HepG2 (cell line): ENCODE measurements at regions not wholly inside any gene's neighbourhood (a gene's known extent, or its start where the extent isn't known, plus 50 kb on each side); places are given as distances from the start of the nearest gene placed in this dataset.

Experiments used
- ATAC-seq: fragments of 200-7000 bp; cut with Tn5 transposase; 3 replicates; pipeline ENCODE4 v1.9.1; 2020; ENCODE audit warnings: mild to moderate bottlenecking, moderate library complexity
- BruUV-seq: library from RNA; stranded (reverse); fragments of 400-500 nt; replicated peaks from 2 replicates; lab custom pipeline; 2021; lab: Mats Ljungman, UMichigan
- CTCF ChIA-PET: fragments of 300-600 bp; formaldehyde crosslinking; extraction: SDS; loops from one replicate; lab custom pipeline; 2021; ENCODE audit warnings: low total read pairs, inconsistent platforms, low intra/inter-chr PET ratio; lab: Yijun Ruan, JAX
- POLR2A ChIA-PET: fragments of 350-600 bp; sonication (Branson Sonifier 250); formaldehyde crosslinking; loops from one replicate; lab custom pipeline; 2020; ENCODE audit warnings: antibody characterized with exemption, inconsistent platforms; lab: Yijun Ruan, JAX
- DNase-seq: peaks from one replicate; pipeline ENCODE4 v3.0.0-alpha.2; 2015; ENCODE audit warnings: low spot score
- FAIRE-seq: peaks from 3 replicates; lab custom pipeline; 2011; peaks lifted over from hg19 to GRCh38; lab: Jason Lieb, UNC
- H2AFZ ChIP-seq: one replicate; pipeline ENCODE4 v1.6.1; 2011; ENCODE audit warnings: low read length, inconsistent platforms
- H3K27ac ChIP-seq: fragments of 300-600 bp; 3 replicates; pipeline ENCODE4 v1.8.0; 2011; ENCODE audit warnings: mixed run types, mild to moderate bottlenecking, mixed read lengths, low read length, inconsistent platforms; ENCODE audit not compliant: insufficient read depth; ENCODE audit errors: extremely low read length
- H3K27me3 ChIP-seq, 2 experiments: fragments of 200-600 bp in 1 of 2; 2 replicates in 1 of 2; 3 replicates in 1 of 2; pipeline versions ENCODE4 v1.6.0 to v1.8.0; 2011; ENCODE audit warnings: low read length in 2 of 2, mild to moderate bottlenecking in 2 of 2, moderate library complexity in 2 of 2, inconsistent platforms in 1 of 2; ENCODE audit not compliant: insufficient read depth in 2 of 2, control insufficient read depth in 1 of 2
- H3K36me3 ChIP-seq, 2 experiments: fragments of 200-600 bp in 1 of 2; replicated peaks in 1 of 2; 2 replicates in 1 of 2; 3 replicates in 1 of 2; pipeline versions ENCODE4 v1.5.1 to v1.8.0; 2011; ENCODE audit warnings: low read length in 2 of 2, inconsistent platforms in 1 of 2; ENCODE audit not compliant: insufficient read depth in 2 of 2, control insufficient read depth in 1 of 2
- H3K4me1 ChIP-seq: 2 replicates; pipeline ENCODE4 v1.5.1; 2012; ENCODE audit warnings: low read length, inconsistent platforms; ENCODE audit not compliant: insufficient read depth
- H3K4me2 ChIP-seq: 2 replicates; pipeline ENCODE4 v1.6.0; 2011; ENCODE audit warnings: low read depth, low read length, inconsistent platforms
- H3K4me3 ChIP-seq, 3 experiments: fragments of 200-600 bp in 1 of 3; sonication (generic), shearing (Covaris generic) in 1 of 3; replicated peaks in 1 of 3; 2 replicates each; pipeline ENCODE4 v1.5.1; 2011 to 2016; ENCODE audit warnings: low read length in 3 of 3, inconsistent platforms in 2 of 3, low read depth in 2 of 3, mild to moderate bottlenecking in 2 of 3, control low read depth in 1 of 3, mixed read lengths in 1 of 3; ENCODE audit not compliant: insufficient read depth in 1 of 3
- H3K79me2 ChIP-seq: one replicate; pipeline ENCODE4 v1.6.1; 2011; ENCODE audit warnings: low read length, inconsistent platforms; ENCODE audit not compliant: insufficient read depth
- H3K9ac ChIP-seq: 2 replicates; pipeline ENCODE4 v1.6.0; 2011; ENCODE audit warnings: mild to moderate bottlenecking, low read depth, low read length, inconsistent platforms; ENCODE audit not compliant: insufficient read depth
- H3K9me3 ChIP-seq: 2 replicates; pipeline ENCODE4 v1.5.1; 2012; ENCODE audit warnings: mild to moderate bottlenecking, low read length
- H4K20me1 ChIP-seq: 2 replicates; pipeline ENCODE4 v1.6.0; 2011; ENCODE audit warnings: inconsistent platforms, mild to moderate bottlenecking, low read length, moderate library complexity; ENCODE audit not compliant: insufficient read depth
- CHCHD3 ChIP-seq: sonication (generic); formaldehyde crosslinking; IDR thresholded peaks from 2 replicates; pipeline ENCODE4 v1.8.0; 2022; ENCODE audit warnings: mild to moderate bottlenecking, missing genetic modification reagents, moderate library complexity
- CTCF ChIP-seq: sonication (generic); formaldehyde crosslinking; IDR thresholded peaks from 2 replicates; pipeline ENCODE4 v1.5.0; 2020; ENCODE audit warnings: mild to moderate bottlenecking, missing genetic modification reagents, moderate library complexity
- FIP1L1 ChIP-seq: fragments of 200-400 bp; formaldehyde crosslinking; IDR thresholded peaks from 2 replicates; pipeline ENCODE4 v1.6.1; 2018; ENCODE audit warnings: low read depth, mild to moderate bottlenecking, low read length, moderate library complexity, borderline replicate concordance; ENCODE audit not compliant: insufficient read depth
- GABPA ChIP-seq, 2 experiments: IDR thresholded peaks; 2 replicates each; pipeline ENCODE4 v1.6.1; 2011 to 2016; ENCODE audit warnings: low read depth in 2 of 2, low read length in 1 of 2, missing biosample characterization in 1 of 2, missing genetic modification characterization in 1 of 2
- HOXA7 ChIP-seq: sonication (generic); formaldehyde crosslinking; IDR thresholded peaks from 2 replicates; pipeline ENCODE4 v1.8.1; 2022; ENCODE audit warnings: mild to moderate bottlenecking, missing genetic modification reagents, moderate library complexity
- MAX ChIP-seq: IDR thresholded peaks from 2 replicates; pipeline ENCODE4 v1.6.1; 2012; ENCODE audit warnings: inconsistent platforms
- NR1H2 ChIP-seq: sonication (generic); formaldehyde crosslinking; IDR thresholded peaks from 2 replicates; pipeline ENCODE4 v1.8.1; 2022; ENCODE audit warnings: low read depth, missing genetic modification reagents, borderline replicate concordance
- SYNCRIP ChIP-seq: fragments of 200-400 bp; formaldehyde crosslinking; IDR thresholded peaks from 2 replicates; pipeline ENCODE4 v1.6.1; 2018; ENCODE audit warnings: mild to moderate bottlenecking, low read depth, low read length; ENCODE audit not compliant: insufficient read depth
- THAP9 ChIP-seq: sonication (generic); formaldehyde crosslinking; IDR thresholded peaks from 2 replicates; pipeline ENCODE4; 2020; ENCODE audit warnings: missing genetic modification reagents, mild to moderate bottlenecking, borderline replicate concordance
- ZBED4 ChIP-seq: sonication (generic); formaldehyde crosslinking; IDR thresholded peaks from 2 replicates; pipeline ENCODE4 v1.4.0; 2020; ENCODE audit warnings: missing genetic modification reagents, borderline replicate concordance
- ZFX ChIP-seq: sonication (generic); formaldehyde crosslinking; IDR thresholded peaks from 2 replicates; pipeline ENCODE4 v1.4.0; 2020; ENCODE audit warnings: mild to moderate bottlenecking, low read depth, missing genetic modification reagents, moderate library complexity
- ZNF550 ChIP-seq: sonication (generic); formaldehyde crosslinking; IDR thresholded peaks from 2 replicates; pipeline ENCODE4 v1.4.0; 2020; ENCODE audit warnings: mild to moderate bottlenecking, missing genetic modification reagents, borderline replicate concordance
- ZSCAN22 ChIP-seq: sonication (generic); formaldehyde crosslinking; IDR thresholded peaks from 2 replicates; pipeline ENCODE4 v1.4.0; 2020; ENCODE audit warnings: mild to moderate bottlenecking, missing genetic modification reagents
- in situ Hi-C: cut with HindIII; loops from 2 replicates; pipeline ENCODE4 v1.10.0; 2017; ENCODE audit warnings: low pct_unique_long_range_greater_than_20kb; ENCODE audit not compliant: extremely low pct_ligation_motif_present
- intact Hi-C: fragments of 100-400 bp; cut with micrococcal nuclease; formaldehyde crosslinking; loops from one replicate; pipeline ENCODE4 v1.10.0; 2022; ENCODE audit not compliant: unreplicated experiment

- TF ChIP-seq CTCF (CRISPR knock-in tag) (peak; percentile 14; the same call in 1 of the 2 replicates), CHCHD3 (CRISPR knock-in tag) (no peak), SYNCRIP (no peak), HOXA7 (CRISPR knock-in tag) (no peak), ZNF550 (CRISPR knock-in tag) (no peak), ZSCAN22 (CRISPR knock-in tag) (no peak), GABPA (IDR thresholded peaks at IDR 0.05; ENCODE audit: low read depth, low read length) (no peak), GABPA (CRISPR knock-in tag; IDR thresholded peaks at IDR 0.05; ENCODE audit: low read depth) (no peak)
- TF ChIP-seq, all 625 proteins: peak for 3
Observed at GRCh38 chr12:83389237-83389996, 702.7 kb downstream of the TMTC2 start (continued).

- POLR2A ChIA-PET = no interaction called here
- Histone ChIP-seq H3K9ac (no peak overlapping the region), H2AFZ (no peak overlapping the region), H3K4me3 (no peak overlapping the region), H3K36me3 (no peaks in the 10 kb centered on the region), H3K9me3 (peaks cover 64% of the 10 kb centered on the region), H3K27me3 (no peaks in the 10 kb centered on the region), H4K20me1 (no peaks in the 10 kb centered on the region), H3K79me2 (no peaks in the 10 kb centered on the region), H3K4me2 (no peak overlapping the region), H3K4me1 (no peaks in the 10 kb centered on the region), H3K27ac (no peak overlapping the region)
- FAIRE-seq (no peak), DNase-seq (no peak), ATAC-seq (no peak)
- CTCF ChIA-PET = interaction anchor here (1.6 kb wide), 1 partner anchor 703 kb away, joined by 3 read pairs; no protein-coding TSS in a partner anchor
- no TSS peak for BruUV-seq
- intact Hi-C loops (loop anchor here (2.0 to 5.0 kb wide), 2 partner anchors 384 to 861 kb away; no protein-coding TSS in a partner anchor), in situ Hi-C loops (no loop called here)
- TF ChIP-seq FIP1L1 (no peak), ZFX (CRISPR knock-in tag) (no peak), THAP9 (CRISPR knock-in tag) (no peak), MAX (no peak), NR1H2 (CRISPR knock-in tag) (no peak), ZBED4 (CRISPR knock-in tag) (no peak)
Observed at GRCh38 chr12:83388551-83388950, 701.8 kb downstream of the TMTC2 start.
